ENCODE measurements at regions not wholly inside any gene's neighbourhood (a gene's known extent, or its start where the extent isn't known, plus 50 kb on each side); places are given as distances from the start of the nearest gene placed in this dataset.

GRCh38 chr13:85031771-85032170, 767.4 kb downstream of the SLITRK6 start:
- DNase-seq: no peak

GRCh38 chr13:85028035-85028434, 771.2 kb downstream of the SLITRK6 start:
- DNase-seq: no peak

GRCh38 chr13:85019121-85019520, 780.1 kb downstream of the SLITRK6 start:
- DNase-seq: no peak

GRCh38 chr13:85013006-85013405, 786.2 kb downstream of the SLITRK6 start:
- DNase-seq: no peak

- no peak for DNase-seq
These were observed 789.8 kb downstream of the SLITRK6 start for GRCh38 chr13:85009447-85009846.

- DNase-seq: no peak
These were observed 800.0 kb downstream of the SLITRK6 start for GRCh38 chr13:84999252-84999651.

- DNase-seq: no peak
These were observed 800.5 kb downstream of the SLITRK6 start for GRCh38 chr13:84998681-84999080.

- no peak for DNase-seq
These were observed 801.4 kb downstream of the SLITRK6 start for GRCh38 chr13:84997858-84998257.

GRCh38 chr13:84994582-84994981, 804.6 kb downstream of the SLITRK6 start:
- no peak for DNase-seq

GRCh38 chr13:84985860-84986259, 813.4 kb downstream of the SLITRK6 start:
- DNase-seq: no peak

GRCh38 chr13:84983321-84983720, 815.9 kb downstream of the SLITRK6 start:
- DNase-seq: no peak

GRCh38 chr13:84980571-84980970, 818.6 kb downstream of the SLITRK6 start:
- DNase-seq: no peak

- DNase-seq: no peak
These were observed 820.4 kb downstream of the SLITRK6 start for GRCh38 chr13:84978851-84979250.

- DNase-seq: no peak
These were observed 825.6 kb downstream of the SLITRK6 start for GRCh38 chr13:84973661-84974060.

GRCh38 chr13:84972907-84973306, 826.3 kb downstream of the SLITRK6 start:
- no peak for DNase-seq

- no peak for DNase-seq
These were observed 836.4 kb downstream of the SLITRK6 start for GRCh38 chr13:84962849-84963248.

- no peak for DNase-seq
These were observed 837.0 kb downstream of the SLITRK6 start for GRCh38 chr13:84962141-84962750.

- DNase-seq: no peak
These were observed 838.2 kb downstream of the SLITRK6 start for GRCh38 chr13:84961023-84961422.

GRCh38 chr13:84959818-84960217, 839.4 kb downstream of the SLITRK6 start:
- DNase-seq: no peak

- no peak for DNase-seq
These were observed 844.6 kb downstream of the SLITRK6 start for GRCh38 chr13:84954636-84955035.

GRCh38 chr13:84951128-84951527, 848.1 kb downstream of the SLITRK6 start:
- no peak for DNase-seq

GRCh38 chr13:84946192-84946591, 853.0 kb downstream of the SLITRK6 start:
- DNase-seq: no peak

- no peak for DNase-seq
These were observed 858.4 kb downstream of the SLITRK6 start for GRCh38 chr13:84940798-84941197.

- no peak for DNase-seq
These were observed 859.1 kb downstream of the SLITRK6 start for GRCh38 chr13:84940167-84940566.

- no peak for DNase-seq
These were observed 864.3 kb downstream of the SLITRK6 start for GRCh38 chr13:84934911-84935310.

- DNase-seq: no peak
These were observed 865.4 kb downstream of the SLITRK6 start for GRCh38 chr13:84933797-84934196.
